Left forelimb (tissue), 1 donor: ENCODE measurements at regions not wholly inside any gene's neighbourhood (a gene's known extent, or its start where the extent isn't known, plus 50 kb on each side); places are given as distances from the start of the nearest gene placed in this dataset.

Experiments
- DNase-seq: peaks from one replicate; pipeline ENCODE4 v3.0.0-alpha.2; 2018; ENCODE audit warnings: low spot score

- no peak for DNase-seq
Observed at GRCh38 chr1:177847843-177848242, 122.0 kb downstream of the SEC16B start.

GRCh38 chr1:177838907-177839485 is 130.9 kb downstream of the SEC16B start:
- DNase-seq = no peak

GRCh38 chr1:177833631-177834030 is 136.2 kb downstream of the SEC16B start:
- no peak for DNase-seq

- DNase-seq = no peak
Observed at GRCh38 chr1:177830531-177831135, 139.2 kb downstream of the SEC16B start.

GRCh38 chr1:177825276-177825901 is 144.5 kb downstream of the SEC16B start:
- no peak for DNase-seq

GRCh38 chr1:177824508-177824982 is 145.3 kb downstream of the SEC16B start:
- no peak for DNase-seq

GRCh38 chr1:177820213-177820612 is 149.6 kb downstream of the SEC16B start:
- DNase-seq = no peak

- DNase-seq = no peak
Observed at GRCh38 chr1:177817937-177818875, 151.7 kb downstream of the SEC16B start.

GRCh38 chr1:177812650-177813049 is 157.2 kb downstream of the SEC16B start:
- no peak for DNase-seq

GRCh38 chr1:177812144-177812543 is 157.7 kb downstream of the SEC16B start:
- DNase-seq = no peak

GRCh38 chr1:177811429-177811828 is 158.4 kb downstream of the SEC16B start:
- no peak for DNase-seq

- no peak for DNase-seq
Observed at GRCh38 chr1:177809819-177810218, 160.0 kb downstream of the SEC16B start.

- no peak for DNase-seq
Observed at GRCh38 chr1:177802304-177802703, 167.6 kb downstream of the SEC16B start.

- DNase-seq = no peak
Observed at GRCh38 chr1:177801790-177802189, 168.1 kb downstream of the SEC16B start.

GRCh38 chr1:177800400-177801088 is 169.3 kb downstream of the SEC16B start:
- no peak for DNase-seq

- no peak for DNase-seq
Observed at GRCh38 chr1:177799746-177800145, 170.1 kb downstream of the SEC16B start.

GRCh38 chr1:177798614-177799013 is 171.2 kb downstream of the SEC16B start:
- no peak for DNase-seq

- DNase-seq = no peak
Observed at GRCh38 chr1:177796561-177796960, 173.3 kb downstream of the SEC16B start.

GRCh38 chr1:177794376-177794991 is 175.4 kb downstream of the SEC16B start:
- DNase-seq = no peak

- no peak for DNase-seq
Observed at GRCh38 chr1:177793900-177794299, 176.0 kb downstream of the SEC16B start.

- no peak for DNase-seq
Observed at GRCh38 chr1:177790566-177790965, 179.3 kb downstream of the SEC16B start.
